Large intestine (tissue), 3 donors: ENCODE measurements at regions not wholly inside any gene's neighbourhood (a gene's known extent, or its start where the extent isn't known, plus 50 kb on each side); places are given as distances from the start of the nearest gene placed in this dataset.

Experiments used
- DNase-seq, 2 donors: peaks; one replicate each; pipeline versions ENCODE4 v3.0.0 to v3.0.0-alpha.2; 2013
- H3K27ac ChIP-seq: one replicate; pipeline ENCODE4 v1.5.1; 2013; ENCODE audit warnings: low read length
- H3K27me3 ChIP-seq: 2 replicates; pipeline ENCODE4 v1.6.1; 2013; ENCODE audit warnings: low read length; ENCODE audit not compliant: control insufficient read depth, insufficient read depth
- H3K36me3 ChIP-seq: 2 replicates; pipeline ENCODE4 v1.6.1; 2013; ENCODE audit warnings: low read length; ENCODE audit not compliant: control insufficient read depth, insufficient read depth
- H3K4me1 ChIP-seq: one replicate; pipeline ENCODE4 v1.6.1; 2013; ENCODE audit warnings: low read length; ENCODE audit not compliant: control insufficient read depth, insufficient read depth
- H3K4me3 ChIP-seq: one replicate; pipeline ENCODE4 v1.5.1; 2013; ENCODE audit warnings: low read length
- H3K9me3 ChIP-seq: one replicate; pipeline ENCODE4 v1.6.1; 2013; ENCODE audit warnings: mild to moderate bottlenecking, low read depth, low read length, moderate library complexity; ENCODE audit not compliant: control insufficient read depth
- WGBS: methylation state at CpG from one replicate; pipeline ENCODE4 v1.1.5; 2013; ENCODE audit warnings: low lambda C conversion rate; ENCODE audit not compliant: insufficient coverage; 5-methylcytosine and 5-hydroxymethylcytosine counted together

DNA sequence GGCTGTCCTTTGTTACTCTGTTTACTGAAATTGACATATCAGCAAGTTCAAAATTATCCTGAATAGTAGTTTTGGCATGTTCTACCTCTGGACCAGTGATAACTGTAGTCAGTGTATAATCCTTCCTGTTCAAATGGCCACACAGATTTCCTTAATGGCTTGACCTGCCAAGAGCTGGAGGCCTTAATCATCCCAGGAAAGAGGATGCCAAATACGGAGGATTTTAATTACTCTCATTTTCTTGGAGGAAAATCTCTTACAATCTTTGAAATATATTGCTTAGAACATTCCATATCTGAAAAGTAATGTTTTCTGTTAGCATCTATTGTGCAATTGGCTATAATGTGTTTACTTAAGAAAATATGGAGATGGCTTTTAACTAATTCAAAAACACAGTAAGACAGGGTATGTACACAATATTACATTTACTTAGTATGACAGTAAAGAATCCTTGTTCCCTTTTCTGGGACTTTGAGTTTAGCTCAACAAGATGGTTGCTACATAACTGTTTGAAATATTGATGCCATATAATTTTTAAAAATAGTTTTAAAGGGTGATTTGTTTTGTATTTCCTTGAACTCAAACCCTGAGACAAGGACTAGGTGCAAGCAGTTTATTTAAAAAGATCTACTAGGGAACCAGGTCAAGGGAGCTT lies 68.9 kb upstream of the SELENOP start:
- DNase-seq: no peak
- H3K27ac ChIP-seq: peak overlapping the region; percentile 27
- no peak overlapping the region for H3K4me3 ChIP-seq
- H3K4me1 ChIP-seq: peaks cover 54% of the 10 kb centered on the region
- WGBS: no CpG with 5 or more reads among the region's 1 CpG
- no peaks in the 10 kb centered on the region for H3K9me3 ChIP-seq
- no peaks in the 10 kb centered on the region for H3K27me3 ChIP-seq
- no peaks in the 10 kb centered on the region for H3K36me3 ChIP-seq

DNA sequence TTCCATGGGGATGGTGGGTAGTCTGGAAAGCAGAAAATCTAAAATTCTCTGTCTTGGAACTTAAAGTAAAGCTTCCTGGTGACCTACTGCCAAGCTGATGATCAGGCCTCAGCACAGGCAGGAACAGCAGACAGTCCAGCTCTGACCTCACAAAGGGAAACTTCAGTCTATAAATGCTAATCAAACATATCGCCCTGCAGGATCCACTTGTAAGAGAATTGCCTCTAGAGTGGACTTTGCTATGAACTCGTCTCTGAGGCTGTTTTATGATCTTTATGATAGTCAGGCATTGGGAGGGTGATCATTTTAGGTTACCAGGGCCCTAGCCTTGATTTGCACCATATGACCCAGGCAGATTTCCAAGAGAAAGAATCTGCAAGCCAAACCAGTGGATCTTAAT lies 67.6 kb upstream of the SELENOP start:
- 20% methylated on average over 1 of the region's 2 CpGs for WGBS

DNA sequence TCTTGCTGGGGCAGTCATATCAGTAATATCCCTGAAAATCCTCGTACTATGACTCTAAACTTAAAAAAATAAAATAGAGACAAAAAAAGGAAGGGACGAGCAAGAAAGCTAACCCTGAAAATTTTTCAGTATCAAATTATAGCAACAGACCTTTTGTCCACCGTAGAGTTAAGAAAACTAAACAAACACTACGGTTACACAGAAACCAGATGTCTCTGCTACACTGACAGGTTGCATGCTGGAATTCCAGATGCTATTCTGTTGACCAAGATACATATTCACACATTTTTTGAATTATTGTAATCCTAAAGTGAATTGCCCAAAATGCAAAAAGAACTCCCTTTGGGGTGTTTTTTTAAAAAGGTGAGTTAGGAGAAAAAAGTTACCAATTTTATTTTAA lies 66.9 kb upstream of the SELENOP start:
- no peaks in the 10 kb centered on the region for H3K36me3 ChIP-seq
- DNase-seq: no peak
- no peaks in the 10 kb centered on the region for H3K27me3 ChIP-seq
- H3K9me3 ChIP-seq: no peaks in the 10 kb centered on the region
- peak overlapping the region; percentile 89 for H3K27ac ChIP-seq
- no peak overlapping the region for H3K4me3 ChIP-seq
- 48% methylated on average over 2 of the region's 4 CpGs for WGBS
- peaks cover 64% of the 10 kb centered on the region for H3K4me1 ChIP-seq

More for the DNA sequence above, 67.6 kb upstream of the SELENOP start:
- Histone ChIP-seq H3K9me3 (no peaks in the 10 kb centered on the region), H3K27ac (peak overlapping the region; percentile 89), H3K27me3 (no peaks in the 10 kb centered on the region), H3K36me3 (no peaks in the 10 kb centered on the region), H3K4me1 (peaks cover 62% of the 10 kb centered on the region), H3K4me3 (no peak overlapping the region)
- peak; percentile 68 to 87 for DNase-seq

- H3K27me3 ChIP-seq: no peaks in the 10 kb centered on the region
- no peaks in the 10 kb centered on the region for H3K36me3 ChIP-seq
- H3K4me3 ChIP-seq: no peak overlapping the region
- H3K4me1 ChIP-seq: peaks cover 65% of the 10 kb centered on the region
- no peaks in the 10 kb centered on the region for H3K9me3 ChIP-seq
- peak; percentile 58 to 75 for DNase-seq
- peak overlapping the region; percentile 89 for H3K27ac ChIP-seq
Observed at GRCh38 chr5:42878041-42878440, 66.3 kb upstream of the SELENOP start.

- DNase-seq: peak in 1 of 2 donors; percentile 11
- H3K27me3 ChIP-seq: no peaks in the 10 kb centered on the region
- H3K4me3 ChIP-seq: no peak overlapping the region
- peak overlapping the region; percentile 89 for H3K27ac ChIP-seq
- no peaks in the 10 kb centered on the region for H3K36me3 ChIP-seq
- no peaks in the 10 kb centered on the region for H3K9me3 ChIP-seq
- WGBS: no CpG with 5 or more reads among the region's 2 CpGs
- H3K4me1 ChIP-seq: peaks cover 71% of the 10 kb centered on the region
Observed at GRCh38 chr5:42877431-42877830, 65.7 kb upstream of the SELENOP start.

DNA sequence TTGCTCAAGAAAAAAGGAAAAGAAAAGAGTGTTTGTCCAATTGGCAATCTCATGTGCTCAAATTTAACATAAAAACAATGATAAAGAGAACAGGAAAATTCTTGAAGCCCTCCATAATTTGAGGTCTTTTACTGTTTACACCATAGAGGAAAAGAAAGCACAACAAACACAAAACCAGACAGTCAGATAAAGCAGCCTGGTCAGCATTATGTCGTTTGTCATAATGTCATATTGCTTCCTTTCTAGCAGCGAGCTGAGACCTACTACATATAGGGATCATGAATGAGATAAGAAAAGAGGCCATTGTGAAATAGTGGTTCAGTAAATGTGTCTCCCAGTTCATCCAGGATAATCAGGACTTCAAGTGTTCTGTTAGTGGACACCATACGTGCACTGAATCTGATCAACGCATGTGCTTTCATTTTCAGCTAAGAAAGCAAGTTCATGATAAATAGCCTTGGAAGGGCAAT lies 64.7 kb upstream of the SELENOP start:
- Histone ChIP-seq H3K27me3 (no peaks in the 10 kb centered on the region), H3K27ac (peak overlapping the region; percentile 89), H3K4me3 (no peak overlapping the region), H3K36me3 (no peaks in the 10 kb centered on the region), H3K9me3 (no peaks in the 10 kb centered on the region), H3K4me1 (peaks cover 68% of the 10 kb centered on the region)
- WGBS: no CpG with 5 or more reads among the region's 4 CpGs
- peak; percentile 57 to 81 for DNase-seq

DNA sequence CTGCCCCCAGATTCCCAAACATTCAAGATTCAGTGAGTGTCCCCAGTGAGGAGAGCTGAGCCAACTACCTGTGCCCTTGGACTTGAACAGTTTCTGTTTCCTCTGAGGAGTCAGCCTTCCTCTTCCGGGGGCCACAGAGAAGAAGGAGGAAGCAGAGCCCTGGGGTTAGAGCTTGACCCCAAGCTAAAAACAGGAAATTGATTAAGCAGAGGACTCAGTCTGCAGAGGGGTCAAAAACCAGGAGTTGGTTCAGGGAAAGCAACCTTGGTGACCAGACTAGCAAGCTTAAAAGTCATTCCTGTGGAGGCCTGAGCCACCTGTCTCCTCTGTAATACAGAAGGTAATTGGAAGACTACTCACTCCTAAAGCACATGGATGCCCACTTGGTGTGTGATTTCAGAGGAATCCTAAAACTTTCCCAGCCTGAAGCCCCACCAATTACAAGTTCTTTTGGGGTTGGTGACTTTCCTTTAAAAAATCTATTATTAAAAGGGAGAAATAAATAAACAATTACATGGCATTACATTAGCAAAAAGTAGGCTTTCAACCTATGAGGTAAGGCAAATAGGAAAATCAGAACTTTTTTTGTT lies 64.2 kb upstream of the SELENOP start:
- Histone ChIP-seq H3K27me3 (no peaks in the 10 kb centered on the region), H3K9me3 (no peaks in the 10 kb centered on the region), H3K4me1 (peaks cover 65% of the 10 kb centered on the region), H3K4me3 (no peak overlapping the region), H3K27ac (peak overlapping the region; percentile 89), H3K36me3 (no peaks in the 10 kb centered on the region)
- WGBS: no CpG with 5 or more reads among the region's 1 CpG
- peak in 1 of 2 donors; percentile 55 for DNase-seq

DNA sequence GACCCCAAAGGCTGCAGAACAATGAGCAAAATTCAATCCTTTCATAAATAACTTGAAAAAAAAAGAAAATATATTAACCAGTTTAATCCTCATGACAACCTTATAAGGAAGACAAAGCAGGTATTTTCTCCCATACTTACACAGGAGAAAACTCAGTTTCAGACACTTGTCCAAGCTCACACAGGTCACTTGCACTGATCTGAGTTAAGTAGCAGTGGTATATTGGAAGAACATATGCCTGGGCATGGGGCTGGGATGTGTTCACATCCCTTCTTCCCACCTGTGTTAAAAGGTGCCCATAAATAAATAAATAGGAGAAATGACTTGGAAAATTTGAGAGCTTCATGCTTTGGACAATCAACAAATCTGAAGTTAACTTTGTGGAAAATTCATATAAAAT lies 63.5 kb upstream of the SELENOP start:
- Histone ChIP-seq H3K27me3 (no peaks in the 10 kb centered on the region), H3K36me3 (no peaks in the 10 kb centered on the region), H3K9me3 (no peaks in the 10 kb centered on the region), H3K27ac (peak overlapping the region; percentile 89), H3K4me1 (peaks cover 68% of the 10 kb centered on the region), H3K4me3 (no peak overlapping the region)
- no peak for DNase-seq

DNA sequence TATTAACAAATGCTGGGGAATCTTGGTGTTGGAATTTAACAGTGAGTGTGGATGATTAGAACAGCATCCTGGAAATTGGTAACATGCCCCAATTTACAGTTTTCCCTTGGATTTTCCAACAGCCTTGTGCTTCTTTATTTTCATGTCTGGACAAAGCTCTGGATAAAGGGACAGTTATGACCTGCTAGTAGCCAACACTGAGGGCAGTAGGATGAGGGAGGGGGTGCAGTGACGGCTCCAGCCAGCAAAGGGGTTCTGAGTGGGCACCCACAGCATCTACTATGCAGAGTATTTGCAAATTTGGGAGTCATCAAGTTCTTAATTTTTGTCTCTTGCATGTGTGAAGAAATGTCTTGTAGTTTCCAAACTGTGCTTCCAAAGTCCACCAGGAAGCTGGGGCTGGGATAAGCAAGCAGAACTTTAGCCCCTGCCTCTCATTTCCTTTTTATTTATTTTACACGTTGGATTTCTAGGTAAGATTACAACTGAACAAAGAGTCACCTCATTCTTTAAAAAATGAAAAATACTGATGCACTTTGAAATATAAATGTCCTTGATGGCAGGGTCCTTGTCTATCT lies 63.0 kb upstream of the SELENOP start:
- 22% methylated on average over 1 of the region's 2 CpGs for WGBS

DNA sequence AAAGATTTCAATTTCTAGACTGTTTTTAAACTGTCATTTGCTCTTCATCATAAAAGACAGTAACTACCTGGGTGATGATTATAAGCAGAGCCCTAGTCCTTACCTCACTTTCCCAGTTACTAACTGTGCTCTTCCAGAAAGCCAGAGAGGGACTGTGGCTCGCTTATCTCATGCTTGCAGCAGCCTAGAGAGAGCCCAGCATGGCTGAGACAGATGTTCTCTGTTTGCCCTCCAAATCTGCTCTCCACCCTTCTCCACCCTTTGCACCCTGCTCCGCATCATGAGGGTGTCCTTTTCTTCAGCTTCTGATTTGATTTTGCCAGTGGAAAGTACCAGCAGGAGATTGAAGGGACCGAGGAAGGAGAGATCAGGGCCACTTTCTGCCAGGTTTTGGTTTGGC lies 61.2 kb upstream of the SELENOP start:
- no peak overlapping the region for H3K4me3 ChIP-seq
- H3K27ac ChIP-seq: no peak overlapping the region
- DNase-seq: peak in 1 of 2 donors; percentile 17
- H3K27me3 ChIP-seq: no peaks in the 10 kb centered on the region
- no CpG with 5 or more reads among the region's 3 CpGs for WGBS
- H3K9me3 ChIP-seq: no peaks in the 10 kb centered on the region
- no peaks in the 10 kb centered on the region for H3K36me3 ChIP-seq
- H3K4me1 ChIP-seq: peaks cover 50% of the 10 kb centered on the region

More for the DNA sequence above, 63.0 kb upstream of the SELENOP start:
- peak; percentile 75 to 88 for DNase-seq
- no peaks in the 10 kb centered on the region for H3K9me3 ChIP-seq
- no peaks in the 10 kb centered on the region for H3K36me3 ChIP-seq
- H3K27me3 ChIP-seq: no peaks in the 10 kb centered on the region
- H3K4me3 ChIP-seq: no peak overlapping the region
- H3K4me1 ChIP-seq: peaks cover 68% of the 10 kb centered on the region
- peak overlapping the region; percentile 89 for H3K27ac ChIP-seq
